Left forelimb (tissue), 1 donor: ENCODE measurements at regions not wholly inside any gene's neighbourhood (a gene's known extent, or its start where the extent isn't known, plus 50 kb on each side); places are given as distances from the start of the nearest gene placed in this dataset.
"Not testable (repeated sequence)": the region's sequence is repeated elsewhere in the genome, so short reads cannot be mapped to it uniquely, and the experiment has no call there.

Source experiments
- DNase-seq: peaks from one replicate; pipeline ENCODE4 v3.0.0-alpha.2; 2018; ENCODE audit warnings: low spot score

GRCh38 chr18:37844209-37844970 is 278.8 kb upstream of the CELF4 start:
- DNase-seq, result no peak

- DNase-seq, result no peak
Measured at GRCh38 chr18:37838083-37838482, 272.5 kb upstream of the CELF4 start.

- no peak for DNase-seq
Measured at GRCh38 chr18:37836071-37836970, 270.7 kb upstream of the CELF4 start.

GRCh38 chr18:37832010-37832695 is 266.6 kb upstream of the CELF4 start:
- not testable (repeated sequence) for DNase-seq

GRCh38 chr18:37812961-37813360 is 247.4 kb upstream of the CELF4 start:
- DNase-seq, result no peak

- DNase-seq, result no peak
Measured at GRCh38 chr18:37805773-37806404, 240.3 kb upstream of the CELF4 start.

GRCh38 chr18:37796823-37797349 is 231.3 kb upstream of the CELF4 start:
- no peak for DNase-seq

- DNase-seq, result no peak
Measured at GRCh38 chr18:37787452-37787851, 221.9 kb upstream of the CELF4 start.

- DNase-seq, result no peak
Measured at GRCh38 chr18:37783771-37784170, 218.2 kb upstream of the CELF4 start.

- no peak for DNase-seq
Measured at GRCh38 chr18:37779220-37779619, 213.6 kb upstream of the CELF4 start.

GRCh38 chr18:37778417-37779165 is 213.0 kb upstream of the CELF4 start:
- DNase-seq, result peak; percentile 80

- DNase-seq, result no peak
Measured at GRCh38 chr18:37769826-37770225, 204.2 kb upstream of the CELF4 start.

- DNase-seq, result no peak
Measured at GRCh38 chr18:37764541-37765288, 199.1 kb upstream of the CELF4 start.

GRCh38 chr18:37762076-37762621 is 196.6 kb upstream of the CELF4 start:
- no peak for DNase-seq

- DNase-seq, result no peak
Measured at GRCh38 chr18:37754141-37754540, 188.5 kb upstream of the CELF4 start.

GRCh38 chr18:37742436-37742835 is 176.8 kb upstream of the CELF4 start:
- no peak for DNase-seq

- DNase-seq, result no peak
Measured at GRCh38 chr18:37741032-37741623, 175.5 kb upstream of the CELF4 start.

GRCh38 chr18:37734406-37734805 is 168.8 kb upstream of the CELF4 start:
- no peak for DNase-seq

- DNase-seq, result no peak
Measured at GRCh38 chr18:37729716-37730115, 164.1 kb upstream of the CELF4 start.

- DNase-seq, result no peak
Measured at GRCh38 chr18:37724206-37724605, 158.6 kb upstream of the CELF4 start.
